GM06990 (cell line): ENCODE measurements at regions not wholly inside any gene's neighbourhood (a gene's known extent, or its start where the extent isn't known, plus 50 kb on each side); places are given as distances from the start of the nearest gene placed in this dataset.
A peak's percentile ranks its signal among the peaks of the same experiment; 100 is the strongest.
"Not testable (repeated sequence)": the region's sequence is repeated elsewhere in the genome, so short reads cannot be mapped to it uniquely, and the experiment has no call there.

Source experiments
- DNase-seq: peaks from one replicate; pipeline ENCODE4 v3.0.0-alpha.2; 2011; ENCODE audit not compliant: insufficient read length; ENCODE audit errors: extremely low read depth
- H3K27me3 ChIP-seq: replicated peaks from 2 replicates; pipeline ENCODE4 v1.6.0; 2011; ENCODE audit warnings: low read length; ENCODE audit not compliant: control insufficient read depth, insufficient read depth
- H3K36me3 ChIP-seq: 2 replicates; pipeline ENCODE4 v1.5.1; 2011; ENCODE audit warnings: low read length; ENCODE audit not compliant: control insufficient read depth, insufficient read depth
- H3K4me3 ChIP-seq: replicated peaks from 2 replicates; pipeline ENCODE4 v1.5.1; 2011; ENCODE audit warnings: low read depth, mild to moderate bottlenecking, control low read depth, low read length
- CTCF ChIP-seq: IDR thresholded peaks from 2 replicates; pipeline ENCODE4 v1.5.1; 2011; ENCODE audit warnings: low read length, control low read depth, mild to moderate bottlenecking, inconsistent platforms; ENCODE audit not compliant: insufficient read depth, poor library complexity, severe bottlenecking

- no peak for TF ChIP-seq CTCF
- Histone ChIP-seq H3K4me3 (no peak overlapping the region), H3K27me3 (no peaks in the 10 kb centered on the region), H3K36me3 (no peaks in the 10 kb centered on the region)
- no peak for DNase-seq
Measured at GRCh38 chr1:58852731-58853485, 69.1 kb upstream of the JUN start.

GRCh38 chr1:58854576-58854975, 70.7 kb upstream of the JUN start:
- H3K27me3 ChIP-seq: no peaks in the 10 kb centered on the region
- H3K36me3 ChIP-seq: no peaks in the 10 kb centered on the region
- no peak overlapping the region for H3K4me3 ChIP-seq
- no peak for TF ChIP-seq CTCF
- peak; percentile 43 for DNase-seq

DNA sequence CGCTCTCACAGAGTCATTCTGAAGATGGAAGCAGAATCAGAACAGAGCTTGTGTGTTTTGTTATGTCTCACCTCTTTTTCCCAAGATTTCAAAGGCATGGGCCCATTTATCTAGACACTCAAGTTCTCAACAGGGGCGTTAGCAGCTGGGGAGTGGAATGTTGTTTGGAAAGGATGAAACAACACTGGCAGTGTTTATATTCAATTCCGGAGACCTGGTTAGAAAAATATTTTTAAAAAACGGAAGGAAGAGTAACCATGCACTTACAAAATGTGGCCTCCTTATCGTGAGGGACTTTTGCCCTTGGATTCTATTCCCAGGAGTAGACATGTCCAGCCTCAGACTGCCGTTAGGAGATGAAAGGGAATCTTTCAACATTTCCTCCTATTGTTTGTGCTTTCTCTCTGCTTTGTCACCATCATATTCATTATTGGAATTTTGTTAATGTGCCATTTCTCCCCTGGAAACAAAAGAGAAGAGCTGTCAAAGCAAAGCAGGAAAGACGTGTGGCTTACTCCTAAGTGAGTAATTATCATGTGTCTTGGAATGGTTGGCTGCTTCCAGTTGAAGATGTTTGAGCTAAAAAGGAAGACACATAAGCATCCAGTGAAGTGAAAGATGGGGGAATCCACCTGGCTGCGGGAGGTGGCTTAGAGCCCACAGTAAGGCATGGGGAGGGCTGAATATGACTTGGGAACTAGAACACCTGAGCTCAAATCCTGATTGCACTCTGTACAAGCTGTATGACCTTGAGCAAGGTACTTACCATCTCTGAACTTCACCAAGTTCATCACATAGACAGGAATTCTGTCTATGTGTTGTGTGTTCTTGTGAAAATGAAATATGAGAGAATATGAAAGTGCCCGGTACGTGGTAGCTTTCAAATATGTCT, 71.7 kb upstream of the JUN start:
- Histone ChIP-seq H3K27me3 (no peaks in the 10 kb centered on the region), H3K36me3 (no peaks in the 10 kb centered on the region), H3K4me3 (no peak overlapping the region)
- no peak for TF ChIP-seq CTCF
- no peak for DNase-seq

- not testable (repeated sequence) for H3K36me3 ChIP-seq, DNase-seq, H3K27me3 ChIP-seq, H3K4me3 ChIP-seq
Measured at GRCh38 chr1:58856281-58856680, 72.4 kb upstream of the JUN start.

DNA sequence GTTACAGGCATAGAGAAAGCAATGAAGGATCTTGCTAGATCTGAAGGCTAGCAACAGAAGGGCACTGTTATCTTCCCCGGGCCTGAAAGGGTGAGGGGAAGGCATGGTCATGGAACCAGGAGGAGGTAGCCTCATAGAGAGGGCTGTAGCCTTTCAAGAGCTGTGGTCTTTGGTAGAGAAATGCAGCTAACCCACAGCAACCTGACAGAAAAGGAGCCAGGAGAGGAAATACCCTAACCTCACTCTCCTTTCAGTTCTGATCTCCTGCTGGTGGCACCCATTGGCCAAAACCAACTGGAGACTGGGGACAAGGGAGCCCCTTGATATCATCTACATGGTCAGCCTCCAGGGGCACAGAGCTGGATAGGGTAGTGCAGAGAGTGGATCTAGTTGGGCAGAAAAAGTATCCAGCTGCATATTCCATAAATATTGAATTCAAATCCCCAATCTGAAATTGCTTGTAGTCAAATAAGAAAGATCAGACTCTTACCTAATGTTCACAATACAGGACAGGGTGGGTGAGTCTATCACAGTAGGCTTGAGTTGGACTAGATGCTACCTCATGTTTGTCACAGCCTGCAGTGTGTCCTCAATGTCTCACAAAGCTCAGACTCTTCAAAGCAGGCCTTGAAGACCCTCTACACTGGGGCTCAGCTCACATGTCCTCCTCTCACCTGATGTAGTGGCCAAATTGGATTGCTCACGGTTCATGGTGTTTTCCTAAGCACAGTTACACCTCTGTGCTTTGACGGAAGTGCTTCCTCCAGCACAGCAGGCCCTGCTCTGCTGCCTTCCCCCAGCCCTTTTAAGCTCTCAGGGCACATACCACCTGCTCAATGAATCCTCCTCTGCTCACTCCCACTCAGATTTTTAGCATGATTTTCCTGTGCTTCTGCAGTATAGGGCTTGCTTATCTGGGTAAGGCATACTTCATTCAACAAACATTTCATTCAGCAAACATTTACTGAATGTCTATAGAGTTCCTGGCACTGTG, 74.1 kb upstream of the JUN start:
- TF ChIP-seq CTCF: no peak
- Histone ChIP-seq H3K36me3 (no peaks in the 10 kb centered on the region), H3K4me3 (no peak overlapping the region), H3K27me3 (no peaks in the 10 kb centered on the region)
- DNase-seq: peak; percentile 32
